Ectodermal cell (in vitro differentiated cells): ENCODE measurements at regions not wholly inside any gene's neighbourhood (a gene's known extent, or its start where the extent isn't known, plus 50 kb on each side); places are given as distances from the start of the nearest gene placed in this dataset.

Experiments used
- H3K27ac ChIP-seq: 2 replicates; pipeline ENCODE4 v1.7.0; 2013; ENCODE audit warnings: mild to moderate bottlenecking, low read depth, low read length; ENCODE audit not compliant: insufficient read depth, poor library complexity, severe bottlenecking
- H3K27me3 ChIP-seq: 2 replicates; pipeline ENCODE4 v1.7.0; 2013; ENCODE audit warnings: mild to moderate bottlenecking, low read length; ENCODE audit not compliant: insufficient read depth, control insufficient read depth, poor library complexity, severe bottlenecking
- H3K36me3 ChIP-seq: one replicate; pipeline ENCODE4 v1.7.0; 2013; ENCODE audit warnings: low read length; ENCODE audit not compliant: control insufficient read depth, insufficient read depth
- H3K4me1 ChIP-seq: one replicate; pipeline ENCODE4 v1.7.0; 2013; ENCODE audit warnings: low read length; ENCODE audit not compliant: control insufficient read depth, insufficient read depth
- H3K4me3 ChIP-seq: 2 replicates; pipeline ENCODE4 v1.7.0; 2013; ENCODE audit warnings: low read depth, low read length, control low read depth; ENCODE audit not compliant: insufficient read depth
- H3K9me3 ChIP-seq: 2 replicates; pipeline ENCODE4 v1.7.0; 2013; ENCODE audit warnings: mild to moderate bottlenecking, low read length, moderate library complexity; ENCODE audit not compliant: control insufficient read depth
- WGBS, 2 experiments: methylation state at CpG; one replicate each; pipeline ENCODE4 v1.1.7; 2013; ENCODE audit warnings: missing lambda C conversion rate in 2 of 2; 5-methylcytosine and 5-hydroxymethylcytosine counted together

DNA sequence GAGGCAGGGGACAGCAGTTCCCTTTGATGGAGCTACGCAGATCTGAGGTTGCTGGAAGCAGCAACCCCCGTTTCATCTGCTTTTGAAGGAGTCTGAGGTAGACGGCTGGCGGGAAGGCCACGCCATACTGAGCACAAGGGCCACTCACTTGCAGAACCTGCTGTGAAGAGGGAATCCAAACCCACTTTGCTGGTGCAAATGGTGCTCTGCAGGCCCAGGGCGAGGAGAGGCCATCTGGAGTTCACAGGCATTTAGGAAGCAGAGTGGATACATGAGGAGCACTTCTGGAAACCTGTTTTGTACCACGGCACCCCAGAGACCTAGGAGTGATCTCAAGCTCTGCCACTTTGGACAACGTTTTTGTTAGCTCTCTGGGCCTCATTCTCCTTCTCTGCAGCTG is 227.8 kb downstream of the UQCRFS1 start:
- no peak overlapping the region for H3K4me3 ChIP-seq
- H3K4me1 ChIP-seq, result peaks cover 6% of the 10 kb centered on the region
- no peak overlapping the region for H3K27ac ChIP-seq
- H3K27me3 ChIP-seq, result no peaks in the 10 kb centered on the region
- 91 to 94% methylated on average over 8 of the region's 8 CpGs for WGBS, 2 experiments
- H3K9me3 ChIP-seq, result no peaks in the 10 kb centered on the region
- no peaks in the 10 kb centered on the region for H3K36me3 ChIP-seq

DNA sequence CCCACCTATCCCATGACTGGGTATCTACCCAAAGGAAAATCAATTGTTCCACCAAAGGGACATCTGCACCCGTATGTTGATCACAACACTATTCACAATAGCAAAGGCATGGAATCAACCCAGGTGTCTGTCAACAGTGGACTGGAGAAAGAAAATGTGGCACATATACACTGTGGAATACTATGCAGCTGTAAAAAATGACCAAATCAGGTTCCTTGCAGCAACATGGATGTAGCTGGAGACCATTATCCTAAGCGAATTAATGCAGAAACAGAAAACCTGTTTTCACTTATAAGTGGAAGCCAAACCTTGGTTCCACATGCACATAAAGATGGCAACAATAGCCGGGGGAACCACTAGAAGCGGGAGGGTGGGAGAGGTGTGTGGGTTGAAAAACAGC is 228.6 kb downstream of the UQCRFS1 start:
- Histone ChIP-seq H3K4me1 (no peaks in the 10 kb centered on the region), H3K9me3 (no peaks in the 10 kb centered on the region), H3K27ac (no peak overlapping the region), H3K4me3 (no peak overlapping the region), H3K27me3 (no peaks in the 10 kb centered on the region), H3K36me3 (no peaks in the 10 kb centered on the region)
- WGBS, 2 experiments, result 93 to 94% methylated on average over 4 of the region's 4 CpGs

DNA sequence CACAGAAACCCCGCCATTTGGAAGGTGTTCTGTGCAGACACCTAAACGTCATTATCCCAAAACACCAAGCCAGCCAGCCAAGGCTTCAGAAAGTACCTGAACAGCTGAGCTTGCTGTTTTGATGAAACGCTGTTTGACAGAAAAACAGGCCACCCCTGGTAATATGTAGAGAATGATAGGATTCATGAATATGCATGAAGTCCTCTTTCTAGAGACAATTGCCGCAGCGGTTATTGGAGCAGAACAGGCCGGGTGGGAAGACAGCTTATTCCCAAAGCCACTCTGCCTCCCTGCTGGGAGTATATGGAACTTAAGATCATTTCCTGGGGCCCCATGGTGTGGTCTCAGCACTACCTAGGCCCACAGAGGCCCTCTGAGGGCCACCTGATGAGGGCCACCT is 229.5 kb downstream of the UQCRFS1 start:
- Histone ChIP-seq H3K4me1 (no peaks in the 10 kb centered on the region), H3K27ac (no peak overlapping the region), H3K36me3 (no peaks in the 10 kb centered on the region), H3K4me3 (no peak overlapping the region), H3K9me3 (no peaks in the 10 kb centered on the region), H3K27me3 (no peaks in the 10 kb centered on the region)
- WGBS, 2 experiments, result 89 to 90% methylated on average over 6 of the region's 6 CpGs

DNA sequence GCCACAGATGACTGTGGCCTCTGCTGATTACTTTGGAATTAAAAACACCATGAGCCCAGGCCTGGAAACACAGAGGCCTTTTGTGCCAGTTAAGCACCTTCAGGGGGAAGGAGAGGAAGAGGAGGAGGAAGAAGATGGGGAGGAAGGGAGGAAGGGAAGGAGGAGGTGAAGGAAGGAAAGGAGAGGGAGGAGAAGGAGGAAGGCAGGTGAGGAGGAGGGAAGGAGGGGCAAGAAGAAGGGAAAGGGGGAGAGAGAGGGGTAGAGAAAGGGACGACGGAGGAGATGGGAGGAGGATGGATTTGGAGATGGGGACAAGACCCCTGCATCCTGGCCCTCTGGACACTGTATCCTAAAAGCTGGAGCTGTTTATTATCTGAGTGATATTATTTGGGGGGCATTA is 231.0 kb downstream of the UQCRFS1 start:
- Histone ChIP-seq H3K36me3 (no peaks in the 10 kb centered on the region), H3K4me3 (no peak overlapping the region), H3K9me3 (no peaks in the 10 kb centered on the region), H3K27me3 (no peaks in the 10 kb centered on the region), H3K27ac (no peak overlapping the region), H3K4me1 (no peaks in the 10 kb centered on the region)
- 89 to 94% methylated on average over 2 of the region's 2 CpGs for WGBS, 2 experiments

DNA sequence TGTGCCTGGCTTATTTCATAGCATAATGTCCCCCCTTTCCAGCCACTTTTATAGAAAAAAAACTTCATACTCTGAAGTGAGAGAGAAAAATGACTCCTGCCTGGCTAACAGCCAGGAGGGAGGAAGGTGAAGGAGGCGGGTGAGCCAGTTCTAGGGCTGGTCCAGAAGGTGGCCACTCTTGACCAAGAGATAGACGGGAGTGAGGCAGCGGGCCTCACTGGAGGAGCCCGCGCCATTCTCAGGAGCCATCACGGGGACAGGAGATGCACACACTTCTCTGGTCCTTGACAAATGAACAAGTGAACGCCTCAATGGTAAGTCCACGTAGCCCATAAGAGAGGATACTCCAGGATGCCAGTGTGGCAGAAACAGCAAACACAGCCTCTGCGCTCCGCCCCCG is 231.4 kb downstream of the UQCRFS1 start:
- Histone ChIP-seq H3K4me1 (no peaks in the 10 kb centered on the region), H3K4me3 (no peak overlapping the region), H3K9me3 (no peaks in the 10 kb centered on the region), H3K36me3 (no peaks in the 10 kb centered on the region), H3K27ac (no peak overlapping the region), H3K27me3 (no peaks in the 10 kb centered on the region)
- 91 to 94% methylated on average over 11 of the region's 11 CpGs for WGBS, 2 experiments

DNA sequence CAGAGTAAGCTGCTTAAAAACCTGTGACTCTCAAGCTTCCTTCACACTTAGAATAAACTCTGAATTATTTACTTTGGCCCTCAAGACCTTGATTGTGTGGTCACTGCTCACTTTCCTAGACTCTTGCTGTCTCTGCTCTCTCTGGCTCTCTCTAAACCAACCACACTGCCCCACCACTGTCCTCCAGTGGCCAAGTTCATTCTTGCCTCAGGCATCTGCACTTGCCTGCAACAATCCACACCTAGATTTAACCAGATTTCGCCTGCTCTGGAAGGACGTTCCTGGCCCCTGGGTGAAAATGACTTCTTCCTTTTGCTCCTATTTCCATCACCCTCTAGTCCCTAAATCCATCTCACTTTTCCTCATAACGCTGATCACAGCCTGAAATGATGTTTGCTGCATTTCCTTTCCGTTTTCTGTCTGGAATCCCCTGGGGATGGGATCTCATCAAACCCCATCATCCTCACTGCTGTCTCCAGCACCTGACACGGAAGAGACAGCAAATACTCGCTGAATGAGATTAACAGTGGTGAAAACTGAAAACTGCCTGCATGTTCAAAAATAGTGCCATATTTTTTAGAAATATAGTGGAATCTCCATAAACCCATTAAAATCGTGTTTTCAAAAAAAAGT is 232.6 kb downstream of the UQCRFS1 start:
- Histone ChIP-seq H3K9me3 (no peaks in the 10 kb centered on the region), H3K4me1 (no peaks in the 10 kb centered on the region), H3K4me3 (no peak overlapping the region), H3K36me3 (no peaks in the 10 kb centered on the region), H3K27me3 (no peaks in the 10 kb centered on the region), H3K27ac (no peak overlapping the region)
- 79 to 80% methylated on average over 6 to 7 of the region's 7 CpGs for WGBS, 2 experiments

DNA sequence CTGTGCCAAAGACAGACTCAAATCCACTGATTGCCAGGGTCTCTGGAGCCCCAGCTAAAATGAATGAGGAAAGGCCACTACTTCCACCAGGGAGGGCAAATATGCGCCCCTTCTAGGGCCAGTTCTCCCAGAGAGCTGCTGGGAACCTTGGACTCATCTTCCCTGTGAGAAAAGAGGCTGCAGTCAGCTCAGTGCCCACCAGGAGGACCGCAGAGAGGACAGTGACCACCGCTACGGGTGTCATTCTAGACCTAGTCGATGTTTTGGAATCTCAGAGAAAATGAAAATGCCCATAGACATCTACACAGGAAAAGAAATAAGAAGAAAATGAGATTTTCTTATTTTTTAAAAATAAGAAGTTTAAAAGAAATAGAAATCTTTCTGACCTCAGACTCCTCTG is 235.1 kb downstream of the UQCRFS1 start:
- Histone ChIP-seq H3K9me3 (no peaks in the 10 kb centered on the region), H3K27me3 (no peaks in the 10 kb centered on the region), H3K27ac (no peak overlapping the region), H3K4me1 (no peaks in the 10 kb centered on the region), H3K36me3 (no peaks in the 10 kb centered on the region), H3K4me3 (no peak overlapping the region)
- 80 to 81% methylated on average over 5 of the region's 5 CpGs for WGBS, 2 experiments

DNA sequence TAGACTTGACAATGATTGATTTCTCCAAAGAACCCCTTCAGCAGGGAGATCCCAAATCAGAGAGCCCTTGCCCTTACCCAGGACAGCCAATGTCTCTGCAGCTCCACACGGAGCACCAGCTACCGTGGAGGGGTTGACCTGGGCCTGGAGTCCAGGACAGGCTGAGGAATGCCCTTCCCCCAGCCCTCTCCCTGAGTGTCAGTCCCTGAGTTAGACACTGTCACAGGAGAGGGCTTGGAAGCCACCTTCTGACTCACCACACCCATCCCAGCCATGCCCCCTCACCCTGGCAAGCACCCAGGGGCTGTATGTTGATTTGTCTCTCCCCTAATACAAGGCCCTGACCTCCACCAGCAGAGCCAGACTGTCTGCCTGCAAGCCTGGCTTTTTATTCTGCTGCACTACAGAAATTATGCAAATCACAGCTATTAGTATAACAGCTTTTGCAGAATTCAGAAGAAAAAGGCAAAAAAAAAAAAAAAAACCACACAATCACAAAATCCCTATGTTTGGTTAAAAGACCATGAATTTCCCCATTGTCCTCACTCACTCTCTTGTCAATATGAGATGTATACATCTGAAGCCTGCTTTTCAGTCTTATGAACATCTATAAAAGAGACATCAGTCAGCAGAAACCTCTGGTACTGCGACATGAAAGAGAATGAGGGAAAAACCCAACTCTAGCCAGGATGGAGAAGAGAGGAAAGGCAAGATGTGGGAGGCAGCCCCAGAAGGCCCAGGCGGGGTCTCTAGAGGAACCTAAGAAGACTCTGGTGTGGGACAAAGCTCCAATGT is 240.7 kb downstream of the UQCRFS1 start:
- no peaks in the 10 kb centered on the region for H3K27me3 ChIP-seq
- no peak overlapping the region for H3K4me3 ChIP-seq
- no peaks in the 10 kb centered on the region for H3K9me3 ChIP-seq
- no peaks in the 10 kb centered on the region for H3K36me3 ChIP-seq
- WGBS, 2 experiments, result 81 to 91% methylated on average over 4 of the region's 4 CpGs
- H3K4me1 ChIP-seq, result peaks cover 3% of the 10 kb centered on the region
- H3K27ac ChIP-seq, result no peak overlapping the region

DNA sequence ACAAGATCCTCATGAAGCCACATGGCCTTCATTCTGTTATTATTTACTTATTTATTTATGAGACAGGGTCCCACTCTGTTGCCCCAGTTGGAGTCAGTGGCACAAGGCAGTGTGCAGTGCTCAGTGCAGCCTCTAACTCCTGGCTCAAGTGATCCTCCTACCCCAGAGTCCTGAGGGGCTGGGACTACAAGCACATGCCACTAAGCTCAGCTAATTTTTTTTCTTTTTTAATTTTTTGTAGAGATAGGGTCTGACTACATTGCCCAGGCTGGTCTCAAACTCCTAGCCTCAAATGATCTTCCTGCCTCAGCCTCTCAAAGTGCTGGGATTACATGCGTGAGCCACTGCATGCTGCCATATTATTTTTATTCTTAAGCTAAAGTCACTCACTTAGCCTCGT is 241.4 kb downstream of the UQCRFS1 start:
- H3K36me3 ChIP-seq, result no peaks in the 10 kb centered on the region
- H3K9me3 ChIP-seq, result no peaks in the 10 kb centered on the region
- H3K4me3 ChIP-seq, result no peak overlapping the region
- no peak overlapping the region for H3K27ac ChIP-seq
- H3K4me1 ChIP-seq, result peaks cover 3% of the 10 kb centered on the region
- WGBS, 2 experiments, result 86 to 95% methylated on average over 2 of the region's 2 CpGs
- H3K27me3 ChIP-seq, result no peaks in the 10 kb centered on the region

DNA sequence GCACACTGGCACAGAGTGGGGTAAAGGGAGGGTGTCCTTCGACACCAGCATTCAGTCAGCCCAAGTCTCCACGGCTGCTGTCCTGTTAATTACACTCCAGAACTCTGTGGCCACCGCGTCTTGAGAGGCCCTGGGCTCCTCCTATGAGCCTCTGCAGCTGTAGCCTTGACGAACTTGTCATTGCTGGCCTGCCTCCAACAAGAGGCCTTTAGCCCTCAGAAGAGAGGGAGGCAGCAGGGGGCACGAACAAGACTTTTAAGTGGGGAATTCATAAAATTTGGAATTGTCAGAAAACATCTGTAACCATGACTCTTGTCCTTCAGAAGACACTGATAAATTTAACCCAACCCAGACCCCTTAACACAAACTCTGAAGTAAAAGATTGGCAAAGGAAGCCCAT is 241.9 kb downstream of the UQCRFS1 start:
- WGBS, 2 experiments, result 82 to 87% methylated on average over 6 of the region's 6 CpGs
- Histone ChIP-seq H3K4me3 (no peak overlapping the region), H3K27me3 (no peaks in the 10 kb centered on the region), H3K4me1 (peaks cover 3% of the 10 kb centered on the region), H3K27ac (no peak overlapping the region), H3K9me3 (no peaks in the 10 kb centered on the region), H3K36me3 (no peaks in the 10 kb centered on the region)
